Stomach (tissue), 4 donors: ENCODE measurements at regions not wholly inside any gene's neighbourhood (a gene's known extent, or its start where the extent isn't known, plus 50 kb on each side); places are given as distances from the start of the nearest gene placed in this dataset.

ENCODE experiments used
- EP300 ChIP-seq: sonication (generic); formaldehyde crosslinking; IDR thresholded peaks from one replicate; pipeline ENCODE4 v1.6.1; 2017; ENCODE audit warnings: antibody characterized with exemption
- TF ChIP-seq, protein P1 (sequence below), 7 experiments: fragments of 450-650 bp in 4 of 7; fragments of 200-600 bp in 3 of 7; sonication (generic) in 3 of 7; IDR thresholded peaks; one replicate each; pipeline ENCODE4 v1.5.1; 2016 to 2019; ENCODE audit warnings: antibody characterized with exemption in 7 of 7, control low read depth in 2 of 7, mild to moderate bottlenecking in 1 of 7

- TF ChIP-seq, protein P1, sequence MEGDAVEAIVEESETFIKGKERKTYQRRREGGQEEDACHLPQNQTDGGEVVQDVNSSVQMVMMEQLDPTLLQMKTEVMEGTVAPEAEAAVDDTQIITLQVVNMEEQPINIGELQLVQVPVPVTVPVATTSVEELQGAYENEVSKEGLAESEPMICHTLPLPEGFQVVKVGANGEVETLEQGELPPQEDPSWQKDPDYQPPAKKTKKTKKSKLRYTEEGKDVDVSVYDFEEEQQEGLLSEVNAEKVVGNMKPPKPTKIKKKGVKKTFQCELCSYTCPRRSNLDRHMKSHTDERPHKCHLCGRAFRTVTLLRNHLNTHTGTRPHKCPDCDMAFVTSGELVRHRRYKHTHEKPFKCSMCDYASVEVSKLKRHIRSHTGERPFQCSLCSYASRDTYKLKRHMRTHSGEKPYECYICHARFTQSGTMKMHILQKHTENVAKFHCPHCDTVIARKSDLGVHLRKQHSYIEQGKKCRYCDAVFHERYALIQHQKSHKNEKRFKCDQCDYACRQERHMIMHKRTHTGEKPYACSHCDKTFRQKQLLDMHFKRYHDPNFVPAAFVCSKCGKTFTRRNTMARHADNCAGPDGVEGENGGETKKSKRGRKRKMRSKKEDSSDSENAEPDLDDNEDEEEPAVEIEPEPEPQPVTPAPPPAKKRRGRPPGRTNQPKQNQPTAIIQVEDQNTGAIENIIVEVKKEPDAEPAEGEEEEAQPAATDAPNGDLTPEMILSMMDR (IDR thresholded peaks at IDR 0.05), result no peak
- no peak for TF ChIP-seq EP300
Measured at GRCh38 chr3:132872711-132873110, 150.5 kb upstream of the NPHP3 start.
